ENCODE measurements at regions not wholly inside any gene's neighbourhood (a gene's known extent, or its start where the extent isn't known, plus 50 kb on each side); places are given as distances from the start of the nearest gene placed in this dataset.

DNA sequence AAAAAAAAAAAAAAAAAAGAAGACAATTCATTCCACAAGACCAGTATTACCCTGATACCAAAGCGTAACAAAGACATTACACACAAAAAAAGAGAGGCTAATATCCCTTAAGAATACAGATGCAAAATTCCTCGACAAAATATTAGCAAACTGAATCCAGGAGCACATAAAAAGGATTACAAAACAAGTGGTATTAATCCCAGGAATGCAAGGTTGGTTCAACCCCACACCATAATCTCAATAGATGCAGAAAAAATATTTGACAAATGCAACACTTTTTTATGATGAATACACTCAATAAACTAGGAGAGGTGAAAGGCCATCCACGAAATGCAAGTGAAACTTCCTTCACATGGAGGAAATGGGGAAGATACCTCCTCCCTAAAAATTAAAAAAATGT is 80.1 kb upstream of the TLR4 start:
- TF ChIP-seq, protein P1, sequence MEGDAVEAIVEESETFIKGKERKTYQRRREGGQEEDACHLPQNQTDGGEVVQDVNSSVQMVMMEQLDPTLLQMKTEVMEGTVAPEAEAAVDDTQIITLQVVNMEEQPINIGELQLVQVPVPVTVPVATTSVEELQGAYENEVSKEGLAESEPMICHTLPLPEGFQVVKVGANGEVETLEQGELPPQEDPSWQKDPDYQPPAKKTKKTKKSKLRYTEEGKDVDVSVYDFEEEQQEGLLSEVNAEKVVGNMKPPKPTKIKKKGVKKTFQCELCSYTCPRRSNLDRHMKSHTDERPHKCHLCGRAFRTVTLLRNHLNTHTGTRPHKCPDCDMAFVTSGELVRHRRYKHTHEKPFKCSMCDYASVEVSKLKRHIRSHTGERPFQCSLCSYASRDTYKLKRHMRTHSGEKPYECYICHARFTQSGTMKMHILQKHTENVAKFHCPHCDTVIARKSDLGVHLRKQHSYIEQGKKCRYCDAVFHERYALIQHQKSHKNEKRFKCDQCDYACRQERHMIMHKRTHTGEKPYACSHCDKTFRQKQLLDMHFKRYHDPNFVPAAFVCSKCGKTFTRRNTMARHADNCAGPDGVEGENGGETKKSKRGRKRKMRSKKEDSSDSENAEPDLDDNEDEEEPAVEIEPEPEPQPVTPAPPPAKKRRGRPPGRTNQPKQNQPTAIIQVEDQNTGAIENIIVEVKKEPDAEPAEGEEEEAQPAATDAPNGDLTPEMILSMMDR (IDR thresholded peaks at IDR 0.05; ENCODE audit: insufficient read depth, missing control alignments), result no peak
- FAIRE-seq (no peak), DNase-seq (ENCODE audit: insufficient read length, low spot score) (no peak)

DNA sequence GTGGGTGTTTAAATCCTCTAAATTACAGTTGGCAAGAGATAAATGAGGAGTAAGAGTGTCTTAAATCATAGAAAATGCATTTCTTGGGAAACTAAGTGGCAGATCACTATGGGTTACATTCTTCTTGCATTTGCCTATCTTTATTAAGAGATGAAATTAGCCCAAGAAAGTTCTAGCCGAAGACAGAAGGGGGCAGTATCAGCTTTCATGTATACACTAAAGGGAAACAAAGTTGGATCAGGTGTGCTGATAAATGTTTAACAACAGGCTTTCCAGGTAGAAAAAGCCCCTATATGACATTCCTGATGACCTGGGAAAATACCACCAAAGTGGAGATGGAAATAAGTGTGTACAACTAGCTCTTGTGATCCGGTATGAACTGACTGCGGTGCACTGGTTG is 81.9 kb upstream of the TLR4 start:
- FAIRE-seq, result no peak
- no peak for DNase-seq (ENCODE audit: insufficient read length, low spot score)
- TF ChIP-seq, protein P1 (IDR thresholded peaks at IDR 0.05; ENCODE audit: insufficient read depth, missing control alignments), result no peak

DNA sequence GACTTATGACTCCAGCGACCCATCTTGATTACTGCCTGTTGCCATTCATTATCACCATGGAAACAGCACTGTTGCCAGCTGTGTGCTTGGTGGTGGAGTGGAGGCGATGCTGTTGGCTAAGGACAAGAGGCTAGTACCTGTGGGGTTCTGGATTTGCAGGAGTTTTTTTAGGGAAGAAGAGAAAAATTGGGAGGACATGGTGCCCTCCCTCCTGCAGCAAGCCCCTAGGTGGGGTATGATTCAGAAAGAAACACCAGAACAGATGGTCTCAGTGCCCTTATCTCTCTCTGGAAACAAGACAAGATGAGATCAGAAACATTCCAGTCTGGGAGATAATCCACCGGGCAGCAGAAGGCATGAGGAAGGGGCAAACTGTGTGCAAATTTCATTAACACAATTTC is 87.8 kb upstream of the TLR4 start:
- TF ChIP-seq, protein P1 (IDR thresholded peaks at IDR 0.05; ENCODE audit: insufficient read depth, missing control alignments), result no peak
- no peak for DNase-seq (ENCODE audit: insufficient read length, low spot score)
- FAIRE-seq, result no peak

DNA sequence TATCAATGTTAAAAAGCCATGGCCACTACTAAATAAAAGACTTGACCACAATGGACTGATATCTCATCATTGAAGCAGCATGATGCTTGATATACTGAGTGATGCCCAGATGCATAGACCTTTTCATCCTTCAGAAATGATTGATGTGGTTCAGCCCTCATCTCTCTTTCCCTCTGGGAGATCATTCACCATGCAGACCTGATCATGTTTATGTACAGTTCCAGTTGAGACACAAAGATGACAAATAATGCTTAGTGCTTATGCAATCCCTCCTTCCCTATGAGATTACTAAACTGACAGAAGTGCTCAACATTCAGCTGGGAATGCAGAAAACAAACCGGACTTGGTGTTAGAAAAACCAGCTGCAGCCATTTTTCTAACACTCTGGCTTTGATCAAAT is 91.9 kb upstream of the TLR4 start:
- TF ChIP-seq, protein P1 (IDR thresholded peaks at IDR 0.05; ENCODE audit: insufficient read depth, missing control alignments), result no peak
- DNase-seq (ENCODE audit: insufficient read length, low spot score) (no peak), FAIRE-seq (no peak)

DNA sequence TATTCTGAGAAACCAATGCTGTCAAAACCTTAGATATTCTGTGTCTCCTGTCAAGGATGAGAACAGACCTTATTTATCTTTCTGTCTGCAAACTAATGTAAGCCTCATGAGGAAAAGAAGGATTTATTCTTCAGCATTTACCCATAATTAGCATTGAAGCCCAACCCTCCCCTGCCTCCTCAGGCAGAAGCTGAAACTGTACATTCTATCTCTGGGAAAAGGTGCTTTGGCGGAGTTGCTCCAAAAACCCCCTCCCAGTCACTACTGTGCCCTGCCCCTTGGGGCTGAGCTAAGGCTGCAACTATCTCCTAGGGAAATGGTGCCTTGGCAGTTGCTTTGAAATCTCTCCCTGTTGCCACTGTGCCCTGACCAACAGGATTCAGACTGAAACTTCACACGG is 106.2 kb upstream of the TLR4 start:
- no peak for DNase-seq (ENCODE audit: insufficient read length, low spot score)
- no peak for FAIRE-seq
- TF ChIP-seq, protein P1 (IDR thresholded peaks at IDR 0.05; ENCODE audit: insufficient read depth, missing control alignments), result no peak

DNA sequence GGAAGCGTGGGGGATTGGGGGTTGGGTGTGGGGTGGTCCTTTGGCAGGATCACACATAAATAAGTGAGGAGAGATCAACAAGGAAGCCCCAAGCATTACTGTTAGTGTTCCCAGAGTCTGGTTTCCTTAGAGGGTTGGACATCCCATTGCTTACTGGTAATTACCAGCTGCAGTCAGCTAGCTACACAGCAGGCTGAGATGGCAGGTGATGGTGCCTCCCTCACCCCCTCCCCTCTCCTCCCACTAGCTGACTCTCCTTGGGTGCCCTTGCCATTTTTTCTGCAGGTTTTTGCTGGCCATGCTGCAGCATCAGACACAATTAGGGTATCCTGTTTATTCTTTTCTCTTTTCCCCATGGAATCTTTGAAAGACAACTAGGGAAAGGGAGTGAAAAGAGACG is 107.5 kb upstream of the TLR4 start:
- TF ChIP-seq, protein P1 (IDR thresholded peaks at IDR 0.05; ENCODE audit: insufficient read depth, missing control alignments), result no peak
- DNase-seq (ENCODE audit: insufficient read length, low spot score) (no peak), FAIRE-seq (no peak)

DNA sequence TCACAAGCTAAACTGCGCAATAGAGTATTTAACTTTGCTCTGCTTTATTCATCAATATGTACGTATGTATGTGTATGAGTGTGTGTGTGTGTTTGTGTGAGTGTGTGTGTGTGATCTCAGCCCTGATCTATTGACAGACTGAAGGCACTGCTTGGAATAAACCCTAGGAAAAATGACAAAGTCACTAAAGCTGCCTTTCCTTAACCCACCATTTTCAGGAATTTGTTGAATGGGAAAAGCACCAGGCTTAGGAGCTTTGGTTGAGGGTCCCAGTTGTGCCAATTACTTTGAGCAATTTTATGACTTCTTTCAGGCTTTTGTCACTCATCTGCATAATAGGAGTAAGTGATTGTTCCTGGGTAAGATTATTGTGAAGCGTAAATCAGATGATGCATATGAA is 108.6 kb upstream of the TLR4 start:
- DNase-seq (ENCODE audit: insufficient read length, low spot score) (no peak), FAIRE-seq (no peak)
- TF ChIP-seq, protein P1 (IDR thresholded peaks at IDR 0.05; ENCODE audit: insufficient read depth, missing control alignments), result no peak
